A549 (cell line): ENCODE measurements at regions not wholly inside any gene's neighbourhood (a gene's known extent, or its start where the extent isn't known, plus 50 kb on each side); places are given as distances from the start of the nearest gene placed in this dataset.

Experiments
- ATAC-seq, 2 experiments: fragments of 200-7000 bp in 1 of 2; fragments of >200 bp in 1 of 2; cut with Nextera tagmentation in 1 of 2; cut with Tn5 transposase in 1 of 2; 3 replicates each; pipeline versions ENCODE4 v1.8.0 to v1.9.1; 2018 to 2020; ENCODE audit warnings: mild to moderate bottlenecking in 1 of 2, moderate library complexity in 1 of 2
- CTCF ChIA-PET: fragments of 300-600 bp; sonication (Branson Sonifier 250); formaldehyde crosslinking; extraction: SDS; loops from one replicate; lab custom pipeline; 2021; ENCODE audit warnings: antibody characterized with exemption, inconsistent platforms; lab: Yijun Ruan, JAX
- POLR2A ChIA-PET: fragments of 350-600 bp; formaldehyde crosslinking; extraction: SDS; loops from one replicate; lab custom pipeline; 2021; ENCODE audit warnings: antibody characterized with exemption, inconsistent platforms; lab: Yijun Ruan, JAX
- DNase-seq, 2 experiments: peaks; one replicate each; pipeline versions ENCODE4 v3.0.0 to v3.0.0-alpha.2; 2011 to 2016; ENCODE audit warnings: low read depth in 1 of 2, low spot score in 1 of 2
- FAIRE-seq: peaks from 2 replicates; lab custom pipeline; 2011; peaks lifted over from hg19 to GRCh38; lab: Jason Lieb, UNC
- H3K27ac ChIP-seq, 2 experiments: fragments of >200 bp; sonication (Bioruptor Twin); formaldehyde crosslinking; 3 replicates each; pipeline ENCODE4 v1.5.1; 2016 to 2017
- H3K4me1 ChIP-seq: fragments of >200 bp; sonication (Bioruptor Twin); formaldehyde crosslinking; 3 replicates; pipeline ENCODE4 v1.6.1; 2016
- H3K4me2 ChIP-seq: fragments of >200 bp; sonication (Bioruptor Twin); formaldehyde crosslinking; 3 replicates; pipeline ENCODE4 v1.6.1; 2016
- H3K4me3 ChIP-seq: fragments of >200 bp; sonication (Bioruptor Twin); formaldehyde crosslinking; 3 replicates; pipeline ENCODE4 v1.5.1; 2016
- H3K9me3 ChIP-seq: fragments of >200 bp; sonication (Bioruptor Twin); formaldehyde crosslinking; 3 replicates; pipeline ENCODE4 v1.6.1; 2016
- ATOH8 ChIP-seq: fragments of 250-450 bp; sonication (Bioruptor Pico); IDR thresholded peaks from 2 replicates; pipeline ENCODE4 v1.5.0; 2020; ENCODE audit warnings: low read depth, mild to moderate bottlenecking, moderate library complexity
- CBX2 ChIP-seq: fragments of 200-600 bp; sonication (generic); IDR thresholded peaks from 2 replicates; pipeline ENCODE4 v1.6.1; 2016; ENCODE audit warnings: low read depth, mild to moderate bottlenecking, borderline replicate concordance
- CHD2 ChIP-seq: fragments of 150-350 bp; IDR thresholded peaks from 2 replicates; pipeline ENCODE4 v1.6.1; 2014; ENCODE audit warnings: low read length; ENCODE audit not compliant: partially characterized antibody
- ESRRA ChIP-seq: fragments of 150-350 bp; IDR thresholded peaks from 2 replicates; pipeline ENCODE4 v1.6.1; 2014; ENCODE audit warnings: mild to moderate bottlenecking, low read length, borderline replicate concordance
- FOXS1 ChIP-seq: fragments of 250-450 bp; sonication (Bioruptor Pico); IDR thresholded peaks from 2 replicates; pipeline ENCODE4 v1.5.0; 2020; ENCODE audit warnings: mild to moderate bottlenecking, moderate library complexity
- HOXB5 ChIP-seq: fragments of 250-450 bp; sonication (Bioruptor Pico); IDR thresholded peaks from 2 replicates; pipeline ENCODE4 v1.5.0; 2020; ENCODE audit warnings: mild to moderate bottlenecking, moderate library complexity
- JUN ChIP-seq, 2 experiments: fragments of >200 bp; sonication (Bioruptor Twin); formaldehyde crosslinking; IDR thresholded peaks; 2 replicates in 1 of 2; 3 replicates in 1 of 2; pipeline ENCODE4 v1.6.1; 2016 to 2017
- MYC ChIP-seq: IDR thresholded peaks from 2 replicates; pipeline ENCODE4 v1.6.1; 2012; ENCODE audit warnings: mild to moderate bottlenecking, inconsistent platforms, low read length, improper control_type of control experiment, borderline replicate concordance
- NPAS2 ChIP-seq: fragments of 250-450 bp; sonication (Bioruptor Pico); IDR thresholded peaks from 2 replicates; pipeline ENCODE4 v1.8.0; 2022; ENCODE audit warnings: mild to moderate bottlenecking, moderate library complexity, borderline replicate concordance
- POLR2AphosphoS2 ChIP-seq: conservative IDR thresholded peaks from 2 replicates; pipeline ENCODE4 v1.6.1; 2012; ENCODE audit warnings: low read length, improper control_type of control experiment, inconsistent platforms
- RAD21 ChIP-seq, 2 experiments: fragments of >200 bp in 1 of 2; sonication (Bioruptor Twin) in 1 of 2; formaldehyde crosslinking in 1 of 2; IDR thresholded peaks in 1 of 2; conservative IDR thresholded peaks in 1 of 2; 2 replicates in 1 of 2; 3 replicates in 1 of 2; pipeline ENCODE4 v1.6.1; 2012 to 2018; ENCODE audit warnings: inconsistent platforms in 1 of 2
- SMC3 ChIP-seq: fragments of >200 bp; sonication (Bioruptor Twin); formaldehyde crosslinking; IDR thresholded peaks from 3 replicates; pipeline ENCODE4 v1.6.1; 2018; ENCODE audit warnings: inconsistent platforms
- TFCP2L1 ChIP-seq: fragments of 250-450 bp; sonication (Bioruptor Pico); IDR thresholded peaks from 2 replicates; pipeline ENCODE4 v1.5.0; 2021; ENCODE audit warnings: mild to moderate bottlenecking
- TP53 ChIP-seq: fragments of 250-450 bp; sonication (Bioruptor Pico); IDR thresholded peaks from 2 replicates; pipeline ENCODE4 v1.5.0; 2021; ENCODE audit warnings: mild to moderate bottlenecking, moderate library complexity
- WGBS: methylation state at CpG from one replicate; pipeline ENCODE4 v1.1.6; 2017; ENCODE audit errors: missing lambda C conversion rate; 5-methylcytosine and 5-hydroxymethylcytosine counted together
- TF ChIP-seq, protein P1 (sequence below): fragments of 450-650 bp; IDR thresholded peaks from 2 replicates; pipeline ENCODE4 v1.6.1; 2014; ENCODE audit warnings: antibody characterized with exemption
- TF ChIP-seq, protein P2 (sequence below): fragments of >200 bp; sonication (Bioruptor Twin); formaldehyde crosslinking; IDR thresholded peaks from 3 replicates; pipeline ENCODE4 v1.6.1; 2016

DNA sequence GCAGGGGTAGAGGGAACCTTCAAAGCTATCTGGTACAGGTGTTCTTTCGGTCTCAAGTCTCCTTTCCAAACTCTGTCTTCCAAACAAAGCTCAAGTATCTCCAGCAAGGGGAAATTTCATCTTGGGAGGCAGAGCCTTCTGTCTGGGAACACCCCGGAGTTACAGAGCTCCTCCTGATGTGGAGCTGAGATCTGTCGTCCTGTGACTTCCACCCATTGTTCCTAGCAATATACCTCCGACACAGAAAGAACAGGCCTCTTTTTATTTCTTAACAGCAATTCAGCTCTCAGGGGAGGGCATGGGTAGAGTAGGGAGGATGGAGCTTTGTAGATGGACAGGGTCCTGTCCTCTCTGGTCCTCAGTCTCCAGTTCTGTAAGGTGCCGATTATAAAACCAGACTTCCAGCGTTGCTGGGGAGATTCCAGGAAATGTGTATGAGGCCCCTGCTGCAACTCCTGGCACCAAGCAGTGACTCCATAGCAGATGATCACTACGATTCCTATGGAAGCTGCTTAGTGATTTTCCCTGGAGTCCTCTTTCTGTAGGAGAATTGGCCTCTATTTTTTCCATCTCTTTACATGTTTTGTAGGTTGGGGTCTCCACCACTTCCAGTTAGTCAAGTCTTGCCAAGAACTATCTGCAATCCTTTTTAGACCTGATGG, 56.0 kb upstream of the ARGLU1 start:
- no peaks in the 10 kb centered on the region for H3K9me3 ChIP-seq
- WGBS = 28% methylated on average over 5 of the region's 7 CpGs
- no peak for TF ChIP-seq POLR2AphosphoS2
- no peak for TF ChIP-seq SMC3
- TF ChIP-seq, protein P1, sequence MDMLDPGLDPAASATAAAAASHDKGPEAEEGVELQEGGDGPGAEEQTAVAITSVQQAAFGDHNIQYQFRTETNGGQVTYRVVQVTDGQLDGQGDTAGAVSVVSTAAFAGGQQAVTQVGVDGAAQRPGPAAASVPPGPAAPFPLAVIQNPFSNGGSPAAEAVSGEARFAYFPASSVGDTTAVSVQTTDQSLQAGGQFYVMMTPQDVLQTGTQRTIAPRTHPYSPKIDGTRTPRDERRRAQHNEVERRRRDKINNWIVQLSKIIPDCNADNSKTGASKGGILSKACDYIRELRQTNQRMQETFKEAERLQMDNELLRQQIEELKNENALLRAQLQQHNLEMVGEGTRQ = no peak
- TF ChIP-seq MYC = no peak
- no peak for TF ChIP-seq JUN (IDR thresholded peaks at IDR 0.05)
- TF ChIP-seq, protein P2, sequence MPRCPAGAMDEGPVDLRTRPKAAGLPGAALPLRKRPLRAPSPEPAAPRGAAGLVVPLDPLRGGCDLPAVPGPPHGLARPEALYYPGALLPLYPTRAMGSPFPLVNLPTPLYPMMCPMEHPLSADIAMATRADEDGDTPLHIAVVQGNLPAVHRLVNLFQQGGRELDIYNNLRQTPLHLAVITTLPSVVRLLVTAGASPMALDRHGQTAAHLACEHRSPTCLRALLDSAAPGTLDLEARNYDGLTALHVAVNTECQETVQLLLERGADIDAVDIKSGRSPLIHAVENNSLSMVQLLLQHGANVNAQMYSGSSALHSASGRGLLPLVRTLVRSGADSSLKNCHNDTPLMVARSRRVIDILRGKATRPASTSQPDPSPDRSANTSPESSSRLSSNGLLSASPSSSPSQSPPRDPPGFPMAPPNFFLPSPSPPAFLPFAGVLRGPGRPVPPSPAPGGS = no peak
- no peak for TF ChIP-seq FOXS1 (CRISPR knock-in tag)
- TF ChIP-seq HOXB5 = no peak
- no peak for TF ChIP-seq TP53 (CRISPR knock-in tag)
- no peak for TF ChIP-seq CHD2
- no peak for TF ChIP-seq ATOH8 (CRISPR knock-in tag)
- ATAC-seq (no peak), DNase-seq (no peak), FAIRE-seq (no peak)
- ChIA-PET POLR2A (no interaction called here), CTCF (no interaction called here)
- no peak overlapping the region for H3K27ac ChIP-seq
- H3K4me1 ChIP-seq = no peaks in the 10 kb centered on the region
- H3K4me3 ChIP-seq = no peak overlapping the region
- no peak overlapping the region for H3K4me2 ChIP-seq

- Histone ChIP-seq H3K4me1 (no peaks in the 10 kb centered on the region), H3K9me3 (no peaks in the 10 kb centered on the region), H3K27ac (no peak overlapping the region), H3K4me2 (no peak overlapping the region), H3K4me3 (no peak overlapping the region)
- no peak for TF ChIP-seq NPAS2 (CRISPR knock-in tag)
- no peak for TF ChIP-seq ESRRA
- TF ChIP-seq CBX2 = no peak
- TF ChIP-seq, protein P1 = no peak
- TF ChIP-seq TP53 (CRISPR knock-in tag) = no peak
- no peak for TF ChIP-seq MYC
- TF ChIP-seq RAD21 (conservative IDR thresholded peaks at IDR 0.05 in 1 of 2, IDR thresholded peaks at IDR 0.05 in 1 of 2) = no peak
- TF ChIP-seq TFCP2L1 = no peak
- no peak for TF ChIP-seq POLR2AphosphoS2
- DNase-seq = no peak
- CTCF ChIA-PET = interaction anchor here (1.1 kb wide), 1 partner anchor 52 kb away, joined by 3 read pairs; no protein-coding TSS in a partner anchor
- POLR2A ChIA-PET = no interaction called here
- FAIRE-seq = no peak
- 0% methylated on average over 1 of the region's 1 CpG for WGBS
- no peak for ATAC-seq
These were observed 53.9 kb upstream of the ARGLU1 start for GRCh38 chr13:106621833-106622232.
